GM18870 (cell line): ENCODE measurements at regions not wholly inside any gene's neighbourhood (a gene's known extent, or its start where the extent isn't known, plus 50 kb on each side); places are given as distances from the start of the nearest gene placed in this dataset.

ENCODE experiments used
- ATAC-seq: cut with Tn5 transposase; IDR thresholded peaks from one replicate; pipeline ENCODE4 v1.9.1; 2021; ENCODE audit warnings: moderate library complexity; ENCODE audit not compliant: unreplicated experiment

DNA sequence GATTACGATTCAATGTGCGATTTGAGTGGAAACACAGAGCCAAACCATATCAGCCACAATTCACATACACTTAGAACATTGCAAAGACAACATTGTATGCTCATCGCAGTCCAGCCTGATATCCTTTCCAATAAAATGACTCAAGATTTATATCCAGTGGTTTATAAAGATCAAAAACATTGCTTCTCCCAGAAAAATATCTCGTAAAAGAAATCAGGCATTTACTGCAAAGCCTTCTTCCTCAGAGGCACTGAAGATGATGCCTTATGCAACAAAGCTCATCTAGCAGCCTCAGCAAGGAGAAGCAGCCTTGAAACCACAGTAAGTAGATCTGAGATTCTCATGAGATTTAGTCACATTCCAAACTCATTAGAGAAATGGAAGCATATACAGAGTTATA is 523.8 kb downstream of the ELAVL2 start:
- ATAC-seq, result no peak

DNA sequence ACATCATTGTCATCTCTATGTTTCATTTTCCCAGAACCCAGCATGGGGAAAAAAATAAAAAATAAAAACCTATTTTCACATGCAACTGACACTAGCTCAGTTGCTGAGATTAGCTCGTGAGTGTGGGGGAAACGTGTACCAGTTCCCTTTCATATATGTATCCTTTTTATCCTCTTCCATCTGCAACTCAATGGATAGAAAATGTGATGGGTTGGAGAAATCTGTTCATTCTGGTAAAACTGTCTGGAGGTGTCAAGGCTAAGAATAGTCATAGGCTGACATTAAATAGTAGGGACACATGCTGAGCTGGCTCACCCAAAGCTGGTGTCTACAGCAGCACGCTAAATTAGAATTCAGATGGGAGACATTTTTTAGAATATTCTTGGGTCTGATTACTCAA is 519.3 kb downstream of the ELAVL2 start:
- no peak for ATAC-seq

DNA sequence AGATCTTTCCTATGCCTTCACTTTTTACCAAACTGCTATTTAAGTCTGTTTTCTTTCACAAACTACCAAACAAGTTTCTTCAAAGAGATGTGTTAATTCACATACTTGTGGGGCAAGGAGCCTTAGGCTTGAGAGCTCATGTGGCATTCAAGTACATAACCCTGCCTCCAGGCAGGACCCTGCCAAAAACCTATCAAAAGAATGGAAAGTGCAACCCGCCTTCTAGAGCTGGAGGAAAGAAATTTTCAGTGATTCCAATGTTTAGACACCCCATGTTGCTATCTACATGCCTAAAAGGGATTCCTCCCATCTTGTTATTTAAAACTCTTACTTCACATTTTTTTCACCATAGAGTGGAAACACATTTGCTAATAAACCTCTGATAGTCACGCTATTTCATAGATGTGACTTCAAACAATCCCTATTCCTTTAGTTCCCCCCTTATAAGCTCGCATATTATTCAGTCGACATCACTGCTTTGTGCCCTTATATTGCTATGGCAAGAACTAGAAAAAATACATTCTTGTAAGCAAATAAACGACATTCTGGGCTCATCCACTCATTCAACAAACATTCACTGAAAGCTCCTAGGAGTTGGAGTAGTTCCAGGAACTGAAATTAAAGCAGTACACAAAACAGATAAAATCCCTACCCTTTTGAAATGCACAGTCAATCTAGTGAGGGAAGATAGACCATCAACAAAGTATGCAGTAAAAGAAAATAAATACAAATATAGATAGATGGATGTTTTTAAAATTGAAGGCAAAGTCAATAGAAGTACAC is 518.1 kb downstream of the ELAVL2 start:
- ATAC-seq, result no peak

DNA sequence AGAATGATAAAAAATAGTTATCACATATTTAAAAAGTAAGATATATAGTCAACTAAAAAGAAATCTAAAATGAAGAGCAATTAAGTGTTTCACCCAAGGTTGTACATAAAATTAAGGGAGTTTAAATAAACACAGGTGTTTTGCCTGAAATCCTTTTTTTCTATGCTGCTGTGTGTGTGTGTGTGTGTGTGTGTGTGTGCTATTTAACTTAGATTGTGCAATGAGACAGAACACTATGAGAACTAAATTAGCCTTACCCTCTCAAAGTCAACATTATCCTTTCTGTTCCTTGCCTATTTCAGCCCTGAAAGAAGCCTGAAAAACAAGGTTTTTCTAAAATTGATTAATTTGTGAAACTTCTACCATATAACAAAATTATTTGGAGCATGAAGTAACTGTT is 516.2 kb downstream of the ELAVL2 start:
- no peak for ATAC-seq

DNA sequence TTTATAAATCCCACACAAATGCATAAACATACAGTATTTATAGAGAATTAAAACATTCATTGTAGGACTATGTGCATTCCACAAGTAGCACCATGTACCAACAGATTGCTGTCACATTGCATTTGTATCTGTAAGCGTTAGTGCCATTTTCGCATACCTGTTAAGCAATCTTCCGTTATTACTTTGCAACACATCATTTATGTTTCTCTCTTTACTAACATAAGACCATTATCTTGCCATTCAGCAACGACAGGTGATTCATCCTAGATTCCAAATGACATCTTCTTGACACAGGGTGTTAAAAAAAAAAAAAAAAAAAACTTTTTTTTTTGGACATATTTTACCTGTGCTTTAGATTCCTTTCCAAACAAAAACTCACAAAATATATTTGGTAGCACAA is 511.8 kb downstream of the ELAVL2 start:
- ATAC-seq, result no peak

DNA sequence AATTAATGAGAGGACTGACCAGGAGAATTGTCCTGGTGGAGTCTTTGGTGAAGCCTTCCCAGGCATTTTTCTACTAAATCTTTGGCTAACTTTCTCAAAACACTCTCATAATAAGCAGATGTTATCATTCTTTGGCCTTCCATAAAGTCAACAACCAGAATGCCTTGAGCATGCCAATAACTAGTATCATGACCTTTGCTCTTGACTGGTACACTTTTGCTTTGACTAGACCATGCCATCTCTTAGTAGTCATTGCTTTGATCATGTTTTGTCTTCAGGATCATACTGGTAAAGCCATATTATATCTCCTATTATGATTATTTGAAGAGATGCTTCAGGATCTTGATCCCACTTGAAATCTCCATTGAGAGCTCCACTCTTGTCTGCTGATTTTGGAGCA is 506.9 kb downstream of the ELAVL2 start:
- no peak for ATAC-seq

DNA sequence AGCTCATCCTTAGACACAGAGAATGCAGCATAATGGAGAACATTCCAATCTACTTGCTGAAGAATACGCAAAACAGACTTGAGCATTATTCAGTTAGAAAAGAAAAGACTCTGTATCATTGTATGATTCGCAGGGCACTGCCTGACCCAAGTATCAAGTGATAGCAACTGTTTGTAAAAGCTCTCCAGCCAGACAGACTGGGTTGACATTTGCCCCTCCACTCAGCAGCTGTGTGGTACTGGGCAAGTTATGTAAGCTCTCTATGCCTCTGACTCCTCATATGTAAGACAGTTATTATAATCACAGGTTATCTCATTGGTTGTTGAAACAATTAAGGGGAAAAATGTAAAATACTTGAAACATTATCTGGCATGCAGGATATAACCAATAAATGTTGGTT is 505.0 kb downstream of the ELAVL2 start:
- ATAC-seq, result no peak

DNA sequence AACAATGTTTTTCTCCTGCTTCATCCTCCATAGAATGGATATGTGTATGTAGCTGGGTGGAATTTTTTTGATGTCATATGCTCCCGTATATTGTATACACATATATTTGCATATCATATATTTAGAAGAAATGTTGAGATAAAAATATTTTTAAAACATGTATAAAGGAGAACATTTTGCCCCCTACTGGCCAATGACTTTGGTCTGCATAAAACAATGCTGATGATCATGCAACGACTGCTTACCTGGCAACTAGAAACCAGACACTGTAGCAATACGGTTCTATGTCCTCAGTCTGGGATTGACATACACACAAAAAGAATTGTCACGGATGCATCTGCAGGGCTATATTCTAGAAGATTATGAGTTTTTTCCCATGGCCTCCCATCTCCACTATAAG is 503.6 kb downstream of the ELAVL2 start:
- no peak for ATAC-seq

DNA sequence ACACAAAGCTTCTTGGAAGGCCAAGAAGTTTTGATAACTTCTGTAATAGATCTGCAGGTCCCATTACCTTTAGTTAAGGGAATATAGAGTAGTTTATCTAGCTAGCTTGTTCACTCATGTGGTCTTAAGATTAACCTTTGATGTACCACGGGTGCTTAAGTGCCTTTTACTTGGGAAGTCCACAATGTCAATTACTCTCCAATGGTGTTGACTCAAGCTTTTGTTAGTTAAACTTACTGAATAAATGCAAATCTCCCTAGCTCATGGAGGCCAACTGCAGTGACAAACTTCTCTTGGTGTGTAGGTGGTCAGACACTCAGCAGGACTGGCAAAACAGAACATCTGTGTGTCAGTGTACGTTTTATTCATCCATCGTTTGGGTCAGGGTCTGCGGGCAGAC is 501.5 kb downstream of the ELAVL2 start:
- no peak for ATAC-seq

DNA sequence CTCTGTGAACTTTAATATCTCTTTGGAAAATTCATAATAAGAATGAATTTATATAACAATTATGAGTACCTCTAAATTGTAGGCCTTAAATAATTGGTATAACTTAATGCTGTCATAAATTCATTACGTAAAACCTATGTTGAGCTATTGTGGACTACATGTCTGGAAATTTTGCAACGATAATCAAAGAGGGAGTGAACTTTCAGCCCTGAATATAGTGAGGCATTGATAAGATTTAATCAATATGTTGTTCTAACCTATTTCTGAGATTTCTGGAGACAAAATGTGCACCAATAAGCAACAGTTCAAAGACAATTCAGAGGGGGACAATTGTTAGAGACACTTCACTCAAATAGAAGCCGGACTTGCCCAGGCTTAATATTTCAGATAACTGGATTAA is 499.4 kb downstream of the ELAVL2 start:
- ATAC-seq, result no peak

DNA sequence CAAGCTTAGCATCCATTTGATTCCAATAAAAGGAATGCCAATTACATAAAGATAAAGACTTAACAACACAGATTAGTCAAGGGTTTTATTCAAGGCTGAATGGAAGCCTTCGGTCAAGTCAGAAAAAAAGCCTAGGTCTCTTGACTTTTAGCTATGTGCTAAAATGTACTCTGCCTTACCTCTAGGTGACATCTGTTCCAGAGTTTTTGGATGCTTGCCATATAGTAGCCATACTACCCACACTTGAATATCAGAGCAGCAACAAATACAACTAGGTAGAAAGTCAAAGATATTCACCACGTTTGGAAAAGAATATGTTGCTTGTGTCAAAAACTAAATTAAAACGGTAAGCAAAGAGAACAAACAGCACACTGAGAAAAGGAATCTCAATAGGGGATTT is 484.7 kb downstream of the ELAVL2 start:
- ATAC-seq, result no peak

DNA sequence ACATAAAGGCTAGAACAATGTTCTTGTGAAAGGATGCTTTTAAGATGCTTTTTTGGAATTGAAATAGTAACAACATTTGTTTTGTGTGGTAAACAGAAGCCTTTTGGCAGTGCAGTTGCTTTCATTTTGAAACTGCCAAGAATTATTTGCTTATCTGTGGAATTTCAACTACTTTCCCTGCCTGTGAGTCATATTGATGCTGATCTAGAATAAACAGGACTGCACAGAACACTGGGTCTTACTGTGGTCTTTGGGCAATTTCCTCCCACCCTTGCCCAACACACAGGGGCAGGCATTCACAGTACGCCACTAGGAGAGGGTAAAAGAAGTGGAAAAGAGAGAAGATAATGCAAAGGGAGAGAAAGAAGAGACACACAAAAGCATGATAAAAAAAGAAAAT is 483.7 kb downstream of the ELAVL2 start:
- no peak for ATAC-seq

DNA sequence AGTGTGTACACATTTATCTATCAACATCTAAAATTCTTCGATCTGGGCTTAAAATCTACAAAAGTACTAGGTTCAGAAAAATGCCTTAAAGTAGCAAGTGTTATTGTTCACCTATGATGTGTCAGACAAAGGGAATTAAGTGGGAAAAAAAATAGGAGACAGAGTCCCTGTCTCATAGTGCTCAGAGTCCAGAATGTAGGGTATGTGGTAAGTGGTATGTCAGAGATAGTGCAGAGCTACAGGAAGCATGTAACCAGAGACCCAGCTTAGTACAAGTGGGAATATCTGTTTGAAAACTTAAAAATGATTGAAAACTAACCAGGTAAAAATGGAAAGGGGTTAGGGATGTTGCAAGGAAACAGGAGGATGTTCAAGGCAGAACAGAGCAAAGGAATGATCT is 482.8 kb downstream of the ELAVL2 start:
- ATAC-seq, result no peak

DNA sequence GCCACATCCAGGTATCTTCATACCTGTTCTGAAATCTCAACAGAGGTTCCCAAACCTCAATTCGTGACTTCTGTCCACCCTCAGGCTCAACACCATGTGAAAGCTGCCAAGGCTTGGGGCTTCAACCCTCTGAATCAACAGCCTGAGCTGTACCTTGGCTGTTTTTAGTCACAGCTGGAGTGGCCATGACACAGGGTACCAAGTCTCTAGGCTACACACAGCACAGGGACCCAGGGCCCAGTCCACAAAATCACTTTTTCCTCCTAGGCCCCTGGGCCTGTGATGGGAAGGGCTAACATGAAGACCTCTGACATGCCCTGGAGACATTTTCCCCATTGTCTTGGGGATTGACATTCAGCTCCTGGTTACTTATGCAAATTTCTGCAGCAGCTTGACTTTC is 464.9 kb downstream of the ELAVL2 start:
- no peak for ATAC-seq

DNA sequence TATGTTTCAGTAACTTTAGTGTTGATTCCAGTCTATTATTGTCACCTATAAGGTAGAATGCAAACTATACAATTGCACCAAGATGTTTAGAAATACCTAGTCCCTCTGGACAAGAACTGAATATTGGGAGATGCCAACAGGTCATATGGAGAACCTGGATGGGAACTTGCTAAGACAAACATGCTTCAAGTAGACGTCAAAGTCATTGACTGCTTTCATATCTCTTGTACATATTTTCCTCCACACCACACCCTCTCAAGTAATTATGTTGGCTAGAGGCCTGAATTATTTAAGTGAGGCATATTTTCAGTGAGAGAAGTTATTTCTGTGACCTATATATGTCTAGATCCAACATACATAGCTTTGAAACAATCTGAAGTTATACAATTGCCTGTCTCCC is 453.3 kb downstream of the ELAVL2 start:
- no peak for ATAC-seq

DNA sequence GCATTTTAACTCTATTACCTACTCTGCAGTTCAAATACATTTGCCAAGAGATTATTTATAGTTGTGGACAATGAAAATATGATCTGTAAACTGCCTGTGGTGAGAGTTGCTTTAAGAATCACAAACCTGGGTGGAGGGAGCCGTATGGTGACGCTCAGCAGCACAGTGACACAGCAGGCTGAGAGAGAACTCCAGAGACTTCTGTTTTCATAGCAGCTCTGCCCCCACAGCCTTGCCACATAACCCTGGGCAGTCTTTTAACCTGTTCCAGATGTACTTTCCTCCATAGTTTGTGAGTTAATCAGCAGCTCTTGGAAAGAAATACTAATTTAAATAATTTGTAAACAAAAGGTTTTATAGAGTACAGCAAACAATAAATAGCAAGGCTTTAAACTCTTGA is 450.5 kb downstream of the ELAVL2 start:
- ATAC-seq, result no peak

DNA sequence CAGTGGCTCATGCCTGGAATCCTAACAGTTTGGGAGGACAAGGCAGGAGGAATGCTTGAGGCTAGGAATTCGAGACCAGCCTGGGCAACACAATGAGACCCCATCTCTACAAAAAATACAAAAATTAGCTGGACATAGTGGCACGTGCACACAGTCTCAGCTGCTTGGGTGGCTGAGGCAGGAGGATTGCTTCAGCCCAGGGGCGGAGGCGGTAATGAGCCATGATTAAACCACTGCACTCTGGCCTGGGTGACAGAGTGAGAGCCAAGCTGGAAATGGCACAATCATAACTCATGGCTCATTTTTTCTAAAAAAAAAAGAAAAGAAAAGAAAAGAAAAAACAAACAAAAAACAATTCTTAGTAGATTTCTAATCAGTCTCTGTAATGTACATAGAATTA is 446.2 kb downstream of the ELAVL2 start:
- ATAC-seq, result no peak

DNA sequence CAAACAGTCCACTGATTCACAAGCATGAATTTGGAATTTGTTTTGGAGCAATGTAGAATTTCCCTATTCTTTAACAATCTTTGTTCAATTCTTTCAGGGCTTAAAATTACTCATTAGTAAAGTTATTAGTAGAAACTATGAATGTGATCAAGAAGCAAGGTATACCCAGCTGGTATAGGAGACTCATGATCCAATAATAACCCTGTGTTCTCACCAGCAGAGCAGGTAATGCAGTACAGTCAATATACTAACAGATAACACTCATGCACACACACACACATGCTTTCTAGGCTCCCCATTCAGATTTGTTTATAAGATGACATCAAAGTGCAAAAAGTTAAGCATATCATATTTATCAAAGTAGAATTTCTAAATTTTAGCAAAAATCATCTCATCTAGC is 445.2 kb downstream of the ELAVL2 start:
- ATAC-seq, result no peak

DNA sequence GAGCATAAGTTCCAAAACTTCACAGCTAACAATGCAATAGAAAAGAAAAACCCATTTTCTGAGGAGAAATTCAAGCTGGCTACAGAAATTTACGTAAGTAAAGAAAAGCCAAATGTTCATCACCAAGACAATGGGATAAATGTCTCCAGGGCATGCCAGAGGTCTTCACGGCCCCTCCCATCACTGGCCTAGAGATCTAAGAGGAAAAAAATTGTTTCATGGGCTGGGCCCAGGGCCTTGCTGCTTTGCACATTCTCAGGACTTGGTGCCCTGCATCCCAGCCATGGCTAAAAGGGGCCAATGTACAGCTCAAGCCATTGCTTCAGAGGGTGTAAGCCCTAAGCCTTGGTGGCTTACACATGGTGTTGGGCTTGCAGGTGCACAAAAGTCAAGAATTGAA is 443.6 kb downstream of the ELAVL2 start:
- no peak for ATAC-seq

DNA sequence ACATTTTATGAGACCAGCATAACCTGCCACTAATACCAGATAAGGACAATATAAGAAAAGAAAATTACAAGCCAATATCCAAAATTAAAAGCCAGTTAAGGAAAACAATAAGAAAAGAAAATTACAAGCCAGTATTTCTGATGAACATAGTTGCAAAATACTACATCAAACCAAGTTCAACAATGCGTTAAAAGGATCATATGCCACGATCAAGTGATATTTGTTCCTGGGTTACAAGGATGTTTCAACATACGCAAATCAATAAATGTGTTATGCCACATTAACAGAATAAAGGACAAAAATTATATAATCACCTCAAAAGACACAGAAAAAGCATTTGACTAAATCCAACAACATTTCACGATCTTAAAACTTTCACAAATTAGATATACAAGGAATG is 431.9 kb downstream of the ELAVL2 start:
- no peak for ATAC-seq

DNA sequence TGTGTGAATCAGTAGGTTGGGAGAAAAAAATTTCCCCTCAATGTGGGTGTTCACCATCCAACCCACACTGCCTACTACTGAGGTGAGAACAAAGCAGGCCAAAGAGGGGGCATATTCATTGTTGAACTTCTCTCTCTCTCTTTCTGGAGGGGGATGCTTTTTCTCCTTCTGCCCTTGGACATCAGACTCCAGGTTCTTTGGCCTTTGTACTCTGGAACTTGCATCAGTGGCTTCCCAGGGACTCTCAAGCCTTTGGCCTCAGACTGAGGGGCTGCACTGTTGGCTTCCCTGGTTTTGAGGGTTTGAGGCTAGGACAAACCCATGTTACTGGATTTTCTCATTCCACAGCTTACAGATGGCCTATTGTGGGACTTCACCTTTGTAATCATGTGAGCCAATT is 417.2 kb downstream of the ELAVL2 start:
- no peak for ATAC-seq

DNA sequence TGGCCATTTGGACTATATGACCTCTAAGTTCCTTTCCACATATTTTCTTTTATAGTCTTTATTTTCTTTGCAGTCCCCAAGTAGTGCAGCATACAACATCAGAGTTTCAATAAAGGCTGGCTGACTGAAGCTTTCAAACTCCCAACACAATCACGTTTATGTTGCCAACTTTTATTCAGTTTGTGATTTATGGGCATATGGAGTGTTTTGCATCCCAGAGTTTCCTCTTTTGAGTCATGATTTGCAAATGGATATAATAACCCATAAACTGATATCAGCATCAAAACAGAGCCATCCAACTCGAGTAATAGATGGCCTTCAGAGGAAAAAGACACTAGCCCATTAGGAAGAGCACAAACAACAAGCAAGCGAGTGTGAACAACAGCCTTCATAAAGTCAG is 414.0 kb downstream of the ELAVL2 start:
- ATAC-seq, result no peak

DNA sequence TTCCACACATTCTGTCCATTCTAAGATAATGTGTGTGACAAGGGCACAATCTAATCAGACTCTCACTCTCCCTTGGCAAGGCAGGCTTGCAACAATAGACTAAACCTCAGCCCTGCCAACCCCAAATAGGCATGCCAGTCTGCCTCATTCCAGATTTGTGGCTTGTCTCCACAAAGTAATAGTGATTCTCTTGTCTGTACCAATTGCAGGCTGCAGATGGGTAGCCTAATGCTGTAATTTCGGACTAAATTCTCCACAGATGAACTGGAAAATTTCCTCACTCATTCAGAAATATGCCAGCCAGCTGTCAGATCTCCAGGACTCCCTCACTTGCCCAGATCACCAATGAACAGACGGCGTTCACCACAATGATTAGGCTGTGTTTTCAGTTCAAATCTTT is 413.6 kb downstream of the ELAVL2 start:
- ATAC-seq, result no peak
